Erythroblast (primary cell): ENCODE measurements at regions not wholly inside any gene's neighbourhood (a gene's known extent, or its start where the extent isn't known, plus 50 kb on each side); places are given as distances from the start of the nearest gene placed in this dataset.

ENCODE experiments used
- DNase-seq, 2 experiments: peaks; one replicate each; lab custom pipeline; 2025; lab: John Stamatoyannopoulos, UW
- GATA1 ChIP-seq: IDR thresholded peaks from 2 replicates; pipeline ENCODE4 v1.6.1; 2011; ENCODE audit warnings: low read depth, mild to moderate bottlenecking, control low read depth, low read length, moderate library complexity
- POLR2A ChIP-seq: IDR thresholded peaks from 2 replicates; pipeline ENCODE4 v1.6.1; 2011; ENCODE audit warnings: mild to moderate bottlenecking, low read length

DNA sequence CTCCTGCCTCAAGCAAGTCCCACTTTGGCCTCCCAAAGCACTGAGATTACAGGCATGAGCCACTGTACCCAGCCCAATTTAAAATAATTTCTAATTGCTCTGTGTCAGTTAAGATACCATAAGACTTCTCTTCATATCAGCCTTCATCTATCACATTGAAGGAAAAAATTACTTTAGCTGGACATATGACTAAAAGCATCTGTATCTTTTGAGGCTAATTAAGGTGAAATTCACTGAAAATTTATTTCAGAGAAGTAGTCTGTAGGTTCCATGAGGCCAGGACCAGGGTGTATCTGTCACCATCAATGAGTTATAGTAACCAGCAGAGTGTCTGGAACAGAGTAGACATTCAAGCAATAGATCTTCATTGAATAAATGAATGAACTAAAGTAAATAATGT is 205.2 kb upstream of the PHYHIPL start:
- no peak for DNase-seq

DNA sequence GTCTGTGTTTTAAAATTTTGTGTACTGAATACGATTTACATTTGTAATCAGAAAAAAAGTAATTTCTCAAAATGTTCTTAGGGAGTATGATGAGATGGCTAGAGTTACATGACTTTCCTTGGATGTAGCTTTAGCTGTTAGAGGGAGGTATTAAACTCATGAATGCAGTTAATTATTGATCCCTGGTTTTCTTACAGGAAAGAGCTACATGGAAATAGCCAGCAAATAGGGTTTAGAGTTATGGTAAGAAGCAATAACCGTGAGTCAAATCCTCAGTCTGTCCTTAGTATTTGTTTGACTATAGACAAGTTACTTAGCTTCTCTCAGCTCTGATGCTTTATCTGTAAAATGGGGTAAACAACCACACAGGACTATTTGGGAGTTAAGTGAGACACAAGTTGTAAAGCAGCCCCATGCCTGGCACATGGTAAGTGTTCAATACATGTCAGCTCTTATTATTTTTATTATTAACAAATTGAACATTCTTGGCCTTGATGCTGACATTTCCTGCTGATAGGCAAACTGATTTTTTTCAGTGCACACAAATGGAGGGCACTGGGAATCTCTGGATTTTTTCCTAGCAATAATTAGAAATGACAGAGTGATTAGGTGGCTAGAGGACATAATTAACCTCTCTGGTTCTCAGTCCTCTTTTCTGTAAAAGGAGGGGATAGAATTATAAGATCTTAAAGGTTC is 204.5 kb upstream of the PHYHIPL start:
- DNase-seq: no peak
- TF ChIP-seq GATA1 (no peak), POLR2A (no peak)

More for the DNA sequence above, 205.2 kb upstream of the PHYHIPL start:
- TF ChIP-seq GATA1 (no peak), POLR2A (no peak)

DNA sequence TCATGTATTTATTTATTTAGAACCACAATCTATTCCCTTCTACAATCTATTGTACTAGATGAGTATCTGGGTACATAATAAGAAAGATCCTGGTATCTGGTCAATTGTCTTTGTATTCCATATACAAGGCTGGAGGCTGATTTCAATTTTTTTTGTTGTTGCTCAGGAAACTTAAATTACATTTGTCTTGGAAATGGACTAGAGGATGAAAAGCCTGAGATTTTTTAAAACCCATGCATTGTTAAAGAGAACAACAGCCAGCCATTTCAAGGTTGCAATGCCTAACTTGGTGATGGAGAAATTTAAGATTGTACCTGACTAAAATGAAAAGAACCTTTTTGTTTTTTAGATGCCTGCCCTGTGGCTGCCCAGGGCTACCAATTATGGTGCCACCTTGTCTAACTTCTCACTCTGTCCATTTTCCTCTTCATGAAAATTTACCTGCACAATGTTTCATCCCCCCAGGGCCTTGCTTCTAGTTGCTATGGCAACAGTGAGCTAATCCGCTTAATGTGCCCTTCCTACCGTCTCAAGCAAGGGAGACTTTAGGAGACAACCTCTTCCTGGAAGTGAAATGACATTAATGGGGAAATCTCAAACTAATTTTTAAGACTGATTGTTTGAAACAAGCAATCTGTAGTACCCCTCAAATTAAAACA is 203.7 kb upstream of the PHYHIPL start:
- no peak for DNase-seq
- TF ChIP-seq POLR2A (no peak), GATA1 (no peak)

DNA sequence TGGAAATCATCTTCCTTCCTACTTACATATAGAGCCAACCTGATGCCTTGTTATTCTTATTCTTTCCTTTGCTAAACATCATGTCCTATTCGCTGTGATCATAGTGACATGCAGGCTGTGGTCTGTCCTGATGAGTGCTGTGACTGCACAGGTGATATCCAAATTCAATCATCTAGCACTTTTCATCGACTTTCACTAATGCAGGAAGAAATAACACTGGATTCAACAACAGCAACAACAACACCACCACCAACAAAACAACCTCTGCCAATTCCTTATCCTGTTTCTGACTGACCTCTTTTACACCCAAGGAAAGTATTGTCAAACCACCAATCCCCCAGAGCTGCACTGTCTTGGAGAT is 203.2 kb upstream of the PHYHIPL start:
- TF ChIP-seq GATA1: no peak
- TF ChIP-seq POLR2A: no peak
- no peak for DNase-seq

DNA sequence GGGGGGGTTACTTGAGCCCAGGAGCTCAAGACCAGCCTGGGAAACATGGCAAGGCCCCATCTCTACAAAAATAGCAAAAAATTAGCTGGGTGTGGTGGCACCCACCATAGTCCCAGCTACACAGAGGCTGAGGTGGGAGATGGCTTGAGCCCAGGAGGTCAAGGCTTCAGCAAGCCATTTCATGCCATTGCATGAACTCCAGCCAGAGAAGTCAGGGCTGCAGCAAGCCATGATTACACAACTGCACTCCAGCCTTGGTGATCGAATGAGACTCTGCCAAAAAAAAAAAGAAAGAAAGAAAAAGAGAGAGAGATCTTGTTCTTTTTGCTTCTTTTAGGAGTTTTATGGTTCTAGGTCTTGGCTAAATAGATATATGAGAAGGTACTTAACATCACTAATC is 200.2 kb upstream of the PHYHIPL start:
- no peak for TF ChIP-seq POLR2A
- TF ChIP-seq GATA1: no peak
- no peak for DNase-seq

DNA sequence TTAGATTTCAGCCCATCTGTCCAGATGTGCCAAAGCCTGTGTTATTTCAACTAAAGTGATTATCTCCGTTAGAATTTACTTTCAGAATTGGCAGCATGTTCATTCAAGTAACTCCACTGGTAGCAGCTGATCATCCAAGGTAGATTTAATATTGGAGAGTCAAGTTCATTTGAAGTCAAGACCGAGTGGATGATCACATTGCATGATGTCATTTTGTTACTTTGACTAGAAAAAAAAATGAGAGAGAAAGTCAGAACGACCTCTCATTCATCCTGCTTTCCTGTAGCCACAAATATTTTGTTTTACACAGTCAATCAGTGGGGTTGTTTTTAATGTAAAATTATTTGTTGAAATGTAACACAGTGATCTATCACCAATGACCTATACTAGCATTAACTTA is 196.7 kb upstream of the PHYHIPL start:
- TF ChIP-seq GATA1 (no peak), POLR2A (no peak)
- DNase-seq: no peak

DNA sequence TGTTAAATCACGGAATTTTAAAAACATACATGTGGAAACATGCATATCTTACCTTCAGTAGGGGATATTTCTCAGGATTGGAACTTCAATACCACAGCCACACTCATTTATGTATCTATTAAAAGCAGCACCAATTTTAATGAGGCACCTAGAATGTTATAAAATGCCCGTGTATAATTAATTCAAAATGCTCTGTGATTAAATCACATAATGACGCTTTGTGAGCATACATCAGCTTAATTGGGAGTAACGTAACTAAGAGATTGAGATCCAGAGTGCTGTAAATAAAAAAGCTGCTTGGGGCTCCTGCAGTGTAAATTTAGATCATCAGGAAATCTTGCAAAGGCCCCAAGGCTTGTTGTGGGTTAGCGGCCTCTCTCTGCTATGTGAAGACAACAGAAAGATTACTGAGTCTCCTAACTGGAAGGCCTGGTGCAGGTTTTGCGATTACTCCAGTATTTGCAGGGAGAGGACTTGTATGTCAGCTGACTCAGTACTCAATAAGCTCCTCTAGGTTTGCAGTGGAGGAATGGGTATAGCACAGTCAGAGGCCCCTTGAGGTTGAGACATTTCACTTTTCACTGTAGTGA is 195.5 kb upstream of the PHYHIPL start:
- no peak for DNase-seq
- TF ChIP-seq POLR2A (no peak), GATA1 (no peak)

DNA sequence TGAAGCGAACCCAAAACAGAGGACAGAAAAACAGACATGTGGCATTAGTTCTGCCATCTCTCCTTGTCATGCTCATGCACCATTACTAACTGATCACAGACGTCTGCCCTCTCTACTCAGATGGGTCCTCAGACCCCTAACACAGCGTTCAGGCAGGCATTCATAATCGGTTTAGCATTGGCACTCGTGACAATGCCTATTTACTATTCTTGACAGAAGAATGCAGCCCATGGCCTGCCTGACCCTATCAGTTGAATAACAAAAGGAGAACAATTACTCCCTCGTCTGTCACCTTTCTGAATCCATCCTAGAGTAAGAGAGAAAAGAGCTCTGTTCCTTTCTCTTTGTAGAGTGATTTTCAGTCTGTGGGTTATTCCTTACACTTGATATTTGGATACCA is 194.6 kb upstream of the PHYHIPL start:
- no peak for TF ChIP-seq GATA1
- no peak for TF ChIP-seq POLR2A

DNA sequence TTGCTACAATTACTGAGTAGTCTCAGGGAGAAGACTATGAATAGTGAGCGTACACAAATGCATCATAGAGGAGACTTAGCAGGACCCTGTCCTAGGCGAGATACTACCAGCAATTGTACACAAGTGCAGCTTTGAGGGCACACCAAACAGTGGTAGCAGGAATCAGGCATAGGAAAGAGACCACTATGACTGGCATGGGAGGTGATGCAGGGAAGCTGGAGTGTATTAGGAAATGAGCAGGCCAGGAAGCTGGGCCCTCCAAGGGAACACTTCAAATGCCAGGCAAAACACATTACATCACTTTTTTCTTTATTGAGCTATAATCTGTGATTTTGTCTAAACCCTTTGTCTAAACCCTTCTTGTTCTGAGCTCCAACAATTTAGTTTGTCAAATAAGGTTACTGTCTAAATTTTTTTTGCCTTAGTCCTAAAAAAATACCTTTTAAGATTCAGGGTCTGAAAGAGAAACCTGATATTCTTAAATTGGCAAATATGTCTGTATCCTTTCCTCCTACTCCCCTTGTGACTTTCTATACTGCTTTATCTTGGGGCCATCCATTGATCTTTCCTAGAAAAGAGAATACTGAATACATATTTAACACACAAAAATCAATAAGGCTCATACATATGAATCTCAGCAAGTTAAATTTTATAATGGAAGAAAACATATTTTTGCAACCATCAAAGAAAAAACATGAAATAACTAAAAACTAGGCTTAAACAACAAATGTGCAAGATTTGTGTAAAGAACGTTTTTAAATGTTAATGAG is 193.8 kb upstream of the PHYHIPL start:
- TF ChIP-seq GATA1 (no peak), POLR2A (no peak)
- DNase-seq: no peak

More for the DNA sequence above, 194.6 kb upstream of the PHYHIPL start:
- DNase-seq: no peak

DNA sequence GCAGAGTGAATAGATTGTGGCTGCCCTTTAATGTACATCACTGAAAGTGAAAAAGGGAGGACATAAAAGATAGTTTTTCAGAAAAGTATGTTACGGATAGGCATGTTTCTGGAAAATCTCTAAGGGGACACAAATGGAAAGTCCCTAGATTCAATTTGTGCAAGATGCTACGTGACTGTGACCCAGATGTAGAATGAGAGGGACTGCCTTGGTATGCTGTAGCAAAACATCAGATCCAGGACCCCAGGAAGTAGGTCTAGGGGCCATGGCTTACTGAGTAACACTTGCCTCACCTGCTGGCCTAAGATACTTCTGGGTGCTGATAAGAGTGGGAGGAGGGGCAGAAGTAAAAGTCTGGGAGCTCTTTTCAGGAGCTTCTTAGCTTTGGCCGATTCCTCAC is 191.2 kb upstream of the PHYHIPL start:
- DNase-seq: no peak

DNA sequence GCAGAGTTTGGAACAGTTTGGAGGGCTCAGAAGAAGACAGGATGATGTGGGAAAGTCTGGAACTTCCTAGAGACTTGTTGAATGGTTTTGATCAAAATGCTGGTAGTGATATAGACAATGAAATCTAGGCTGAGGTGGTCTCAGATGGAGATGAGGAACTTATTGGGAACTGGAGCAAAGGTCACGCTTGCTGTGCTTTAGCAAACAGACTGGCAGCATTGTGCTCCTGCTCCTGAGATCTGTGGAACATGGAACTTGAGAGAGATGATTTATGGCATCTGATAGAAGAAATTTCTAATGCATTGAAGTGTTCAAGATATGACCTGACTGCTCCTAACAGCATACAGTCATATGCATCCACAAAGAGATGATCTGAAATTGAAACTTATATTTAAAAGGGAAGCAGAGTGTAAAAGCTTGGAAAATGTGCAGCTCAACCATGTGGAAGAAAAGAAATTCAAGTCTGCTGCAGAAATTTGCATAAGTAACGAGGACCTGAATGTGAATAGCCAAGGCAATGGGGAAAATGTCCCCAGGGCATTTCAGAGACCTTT is 186.9 kb upstream of the PHYHIPL start:
- TF ChIP-seq POLR2A (no peak), GATA1 (no peak)
- DNase-seq: no peak

More for the DNA sequence above, 191.2 kb upstream of the PHYHIPL start:
- TF ChIP-seq POLR2A (no peak), GATA1 (no peak)

DNA sequence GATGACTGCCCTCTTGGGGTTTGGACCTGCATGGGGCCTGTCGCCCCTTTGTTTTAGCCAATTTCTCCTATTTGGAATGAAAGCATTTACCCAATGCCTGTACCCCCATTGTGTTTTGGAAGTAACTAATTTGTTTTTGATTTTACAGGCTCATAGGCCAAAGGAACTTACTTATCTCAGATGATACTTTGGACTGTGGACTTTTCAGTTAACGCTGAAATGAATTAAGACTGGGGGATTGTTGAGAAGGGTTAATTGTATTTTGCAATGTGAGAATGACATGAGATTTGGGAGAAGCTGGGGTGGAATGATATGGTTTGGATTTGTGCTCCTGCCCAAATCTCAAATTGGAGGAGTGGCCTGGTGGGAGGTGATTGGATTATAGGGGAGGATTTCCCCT is 185.8 kb upstream of the PHYHIPL start:
- no peak for DNase-seq
- TF ChIP-seq GATA1 (no peak), POLR2A (no peak)

DNA sequence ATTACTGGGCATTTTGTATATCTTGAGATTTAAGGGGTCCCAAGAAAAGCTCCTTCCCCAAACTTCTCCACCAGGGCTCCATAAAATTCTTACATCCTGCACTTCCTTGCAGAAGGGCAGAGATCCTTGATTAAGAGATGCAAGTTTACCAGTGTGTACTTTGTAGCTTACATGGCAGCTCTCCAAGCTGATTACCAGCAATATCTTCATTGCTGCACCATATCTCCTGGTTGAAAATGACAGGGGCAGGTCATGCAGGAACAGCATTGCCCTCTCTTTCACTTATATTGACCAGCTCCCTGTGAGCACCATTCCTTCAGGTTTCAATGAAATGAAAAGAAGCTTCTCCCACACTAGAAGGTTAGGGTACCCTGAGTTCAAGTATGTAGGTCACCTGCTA is 184.6 kb upstream of the PHYHIPL start:
- TF ChIP-seq GATA1 (no peak), POLR2A (no peak)

More for the DNA sequence above, 184.6 kb upstream of the PHYHIPL start:
- DNase-seq: no peak
